HEK293 (cell line): ENCODE measurements at regions not wholly inside any gene's neighbourhood (a gene's known extent, or its start where the extent isn't known, plus 50 kb on each side); places are given as distances from the start of the nearest gene placed in this dataset.

Source experiments
- KLF10 ChIP-seq: fragments of 450-650 bp; IDR thresholded peaks from 2 replicates; pipeline ENCODE4 v1.5.1; 2018; ENCODE audit warnings: missing biosample characterization, mild to moderate bottlenecking, missing genetic modification characterization
- REPIN1 ChIP-seq: fragments of 450-650 bp; formaldehyde crosslinking; IDR thresholded peaks from 2 replicates; pipeline ENCODE4 v1.5.1; 2017; ENCODE audit warnings: missing biosample characterization, missing genetic modification characterization, low read depth
- ZBTB1 ChIP-seq: fragments of 450-650 bp; formaldehyde crosslinking; IDR thresholded peaks from 2 replicates; pipeline ENCODE4 v1.5.1; 2016; ENCODE audit warnings: missing biosample characterization, missing genetic modification characterization
- ZNF292 ChIP-seq: fragments of 450-650 bp; formaldehyde crosslinking; IDR thresholded peaks from 2 replicates; pipeline ENCODE4 v1.5.1; 2016; ENCODE audit warnings: low read depth, missing biosample characterization, missing genetic modification characterization, borderline replicate concordance
- ZNF785 ChIP-seq: fragments of 450-650 bp; formaldehyde crosslinking; IDR thresholded peaks from 2 replicates; pipeline ENCODE4 v1.5.1; 2016; ENCODE audit warnings: missing biosample characterization, missing genetic modification characterization
- ZSCAN30 ChIP-seq: fragments of 450-650 bp; IDR thresholded peaks from 2 replicates; pipeline ENCODE4 v1.5.1; 2018; ENCODE audit warnings: missing biosample characterization, mild to moderate bottlenecking, missing genetic modification characterization, moderate library complexity
- TF ChIP-seq, protein P1 (sequence below): fragments of 450-650 bp; formaldehyde crosslinking; IDR thresholded peaks from 2 replicates; pipeline ENCODE4 v1.5.1; 2016; ENCODE audit warnings: missing biosample characterization, missing genetic modification characterization

DNA sequence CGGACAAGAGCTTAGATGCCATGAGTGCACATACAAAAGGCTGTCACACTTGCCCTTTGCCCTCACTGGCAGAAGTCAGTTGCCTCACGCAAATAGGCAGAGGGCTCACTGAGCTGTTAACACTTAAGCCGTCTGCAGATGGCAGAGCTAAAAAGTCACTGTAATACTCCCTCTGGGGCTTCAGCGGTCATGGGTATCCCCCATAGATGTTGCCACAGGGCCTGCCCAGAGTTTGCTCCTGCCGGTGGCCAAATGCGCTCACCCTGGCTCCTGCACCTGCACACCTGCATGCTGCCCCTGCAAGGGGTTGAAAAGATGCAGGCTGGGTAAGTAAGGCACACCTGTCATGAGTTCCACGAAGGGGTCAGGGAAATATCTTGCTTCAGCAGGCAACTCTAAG is 741.5 kb downstream of the EDEM1 start:
- TF ChIP-seq ZNF785 (tag by site-specific recombination) (no peak), ZBTB1 (tag by site-specific recombination) (no peak), ZNF292 (tag by site-specific recombination) (no peak), ZSCAN30 (tag by site-specific recombination) (no peak), KLF10 (tag by site-specific recombination) (no peak), REPIN1 (tag by site-specific recombination) (no peak)
- TF ChIP-seq, protein P1, sequence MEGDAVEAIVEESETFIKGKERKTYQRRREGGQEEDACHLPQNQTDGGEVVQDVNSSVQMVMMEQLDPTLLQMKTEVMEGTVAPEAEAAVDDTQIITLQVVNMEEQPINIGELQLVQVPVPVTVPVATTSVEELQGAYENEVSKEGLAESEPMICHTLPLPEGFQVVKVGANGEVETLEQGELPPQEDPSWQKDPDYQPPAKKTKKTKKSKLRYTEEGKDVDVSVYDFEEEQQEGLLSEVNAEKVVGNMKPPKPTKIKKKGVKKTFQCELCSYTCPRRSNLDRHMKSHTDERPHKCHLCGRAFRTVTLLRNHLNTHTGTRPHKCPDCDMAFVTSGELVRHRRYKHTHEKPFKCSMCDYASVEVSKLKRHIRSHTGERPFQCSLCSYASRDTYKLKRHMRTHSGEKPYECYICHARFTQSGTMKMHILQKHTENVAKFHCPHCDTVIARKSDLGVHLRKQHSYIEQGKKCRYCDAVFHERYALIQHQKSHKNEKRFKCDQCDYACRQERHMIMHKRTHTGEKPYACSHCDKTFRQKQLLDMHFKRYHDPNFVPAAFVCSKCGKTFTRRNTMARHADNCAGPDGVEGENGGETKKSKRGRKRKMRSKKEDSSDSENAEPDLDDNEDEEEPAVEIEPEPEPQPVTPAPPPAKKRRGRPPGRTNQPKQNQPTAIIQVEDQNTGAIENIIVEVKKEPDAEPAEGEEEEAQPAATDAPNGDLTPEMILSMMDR (tag by site-specific recombination) = no peak
